BE2C (cell line): ENCODE measurements at regions not wholly inside any gene's neighbourhood (a gene's known extent, or its start where the extent isn't known, plus 50 kb on each side); places are given as distances from the start of the nearest gene placed in this dataset.
"Not testable (repeated sequence)": the region's sequence is repeated elsewhere in the genome, so short reads cannot be mapped to it uniquely, and the experiment has no call there.

Experiments
- DNase-seq: peaks from one replicate; pipeline ENCODE4 v3.0.0-alpha.2; 2020
- H3K27me3 ChIP-seq: fragments of 250-450 bp; sonication (Bioruptor Pico); 2 replicates; pipeline ENCODE4 v1.5.1; 2020; ENCODE audit warnings: mild to moderate bottlenecking
- H3K36me3 ChIP-seq: fragments of 250-450 bp; sonication (Bioruptor Pico); 2 replicates; pipeline ENCODE4 v1.5.1; 2020; ENCODE audit warnings: mild to moderate bottlenecking
- H3K4me1 ChIP-seq: fragments of 250-450 bp; sonication (Bioruptor Pico); 2 replicates; pipeline ENCODE4 v1.5.1; 2020
- H3K4me3 ChIP-seq: 2 replicates; pipeline ENCODE4 v1.5.1; 2011; ENCODE audit warnings: low read depth, low read length
- H3K9me3 ChIP-seq: fragments of 250-450 bp; sonication (Bioruptor Pico); 2 replicates; pipeline ENCODE4 v1.5.1; 2020
- TF ChIP-seq, protein P1 (sequence below): IDR thresholded peaks from 2 replicates; pipeline ENCODE4 v1.5.1; 2012; ENCODE audit warnings: mild to moderate bottlenecking, low read depth, low read length

DNA sequence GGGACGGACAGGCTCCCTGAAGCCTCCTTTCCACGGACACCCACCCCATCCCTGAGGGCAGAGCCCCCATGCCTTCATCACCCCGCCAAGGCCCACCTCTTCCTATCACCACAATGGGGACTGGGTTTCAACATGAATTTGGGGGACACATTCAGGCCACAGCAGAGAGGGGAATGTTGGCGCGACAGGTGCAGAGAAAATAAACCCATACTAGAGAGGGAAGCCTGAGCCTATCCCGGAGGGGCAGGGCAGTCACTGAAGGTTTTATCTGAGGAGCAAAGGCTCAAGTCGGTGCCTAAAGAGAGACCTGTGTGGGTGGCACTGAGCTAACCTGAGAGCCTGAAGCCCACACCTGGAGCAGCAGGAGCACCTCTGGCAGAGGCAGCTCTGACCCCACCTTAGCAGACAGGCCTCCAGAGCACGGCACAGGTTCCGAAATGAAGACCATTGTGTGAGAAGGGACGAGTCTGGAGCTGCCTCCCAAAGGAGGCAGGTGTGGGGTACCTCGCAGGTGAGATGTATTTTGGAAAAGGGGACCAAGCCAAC is 180.6 kb upstream of the PDE10A start:
- no peaks in the 10 kb centered on the region for H3K27me3 ChIP-seq
- no peak for DNase-seq
- H3K4me1 ChIP-seq: no peaks in the 10 kb centered on the region
- H3K36me3 ChIP-seq: no peaks in the 10 kb centered on the region
- TF ChIP-seq, protein P1, sequence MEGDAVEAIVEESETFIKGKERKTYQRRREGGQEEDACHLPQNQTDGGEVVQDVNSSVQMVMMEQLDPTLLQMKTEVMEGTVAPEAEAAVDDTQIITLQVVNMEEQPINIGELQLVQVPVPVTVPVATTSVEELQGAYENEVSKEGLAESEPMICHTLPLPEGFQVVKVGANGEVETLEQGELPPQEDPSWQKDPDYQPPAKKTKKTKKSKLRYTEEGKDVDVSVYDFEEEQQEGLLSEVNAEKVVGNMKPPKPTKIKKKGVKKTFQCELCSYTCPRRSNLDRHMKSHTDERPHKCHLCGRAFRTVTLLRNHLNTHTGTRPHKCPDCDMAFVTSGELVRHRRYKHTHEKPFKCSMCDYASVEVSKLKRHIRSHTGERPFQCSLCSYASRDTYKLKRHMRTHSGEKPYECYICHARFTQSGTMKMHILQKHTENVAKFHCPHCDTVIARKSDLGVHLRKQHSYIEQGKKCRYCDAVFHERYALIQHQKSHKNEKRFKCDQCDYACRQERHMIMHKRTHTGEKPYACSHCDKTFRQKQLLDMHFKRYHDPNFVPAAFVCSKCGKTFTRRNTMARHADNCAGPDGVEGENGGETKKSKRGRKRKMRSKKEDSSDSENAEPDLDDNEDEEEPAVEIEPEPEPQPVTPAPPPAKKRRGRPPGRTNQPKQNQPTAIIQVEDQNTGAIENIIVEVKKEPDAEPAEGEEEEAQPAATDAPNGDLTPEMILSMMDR: no peak
- H3K9me3 ChIP-seq: no peaks in the 10 kb centered on the region
- H3K4me3 ChIP-seq: no peak overlapping the region

- no peaks in the 10 kb centered on the region for H3K9me3 ChIP-seq
- no peaks in the 10 kb centered on the region for H3K27me3 ChIP-seq
- DNase-seq: no peak
- no peak overlapping the region for H3K4me3 ChIP-seq
- no peaks in the 10 kb centered on the region for H3K4me1 ChIP-seq
- TF ChIP-seq, protein P1: no peak
- H3K36me3 ChIP-seq: no peaks in the 10 kb centered on the region
Measured at GRCh38 chr6:165843121-165843520, 180.1 kb upstream of the PDE10A start.

DNA sequence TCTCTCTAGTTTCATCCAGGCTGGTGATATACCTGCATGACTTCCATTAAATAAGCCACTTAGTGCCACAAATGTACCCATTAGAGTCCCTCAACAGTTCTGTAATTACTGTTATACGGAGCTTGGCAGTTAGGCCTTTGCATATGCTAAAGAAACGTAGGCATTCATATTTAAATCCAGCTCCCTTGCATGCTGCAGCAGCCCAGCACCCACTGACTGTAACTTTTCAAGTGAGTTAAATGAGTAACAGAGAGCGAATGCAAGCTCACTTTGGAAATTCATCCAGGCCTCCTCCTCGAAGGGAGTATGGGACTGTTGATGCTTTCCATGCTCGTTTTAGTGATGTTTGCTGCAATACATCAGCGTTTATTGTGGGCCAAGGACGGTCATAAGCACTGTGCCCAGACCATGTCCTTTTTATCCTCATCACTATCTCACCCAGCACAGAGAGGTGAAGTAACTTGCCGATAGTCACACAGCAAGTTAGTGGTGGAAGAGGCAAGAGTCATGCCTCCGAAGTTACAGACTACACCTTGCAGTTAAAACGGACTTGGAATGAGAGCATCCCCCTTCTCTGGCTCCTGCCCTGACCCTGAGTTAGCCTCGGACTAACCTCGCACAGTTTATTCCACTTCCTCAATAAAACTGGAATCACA is 179.4 kb upstream of the PDE10A start:
- Histone ChIP-seq H3K36me3 (no peaks in the 10 kb centered on the region), H3K9me3 (no peaks in the 10 kb centered on the region), H3K4me3 (no peak overlapping the region), H3K4me1 (no peaks in the 10 kb centered on the region), H3K27me3 (no peaks in the 10 kb centered on the region)
- TF ChIP-seq, protein P1: no peak
- DNase-seq: no peak

- no peak for DNase-seq
- no peaks in the 10 kb centered on the region for H3K27me3 ChIP-seq
Measured at GRCh38 chr6:165841153-165841558, 178.1 kb upstream of the PDE10A start.

DNA sequence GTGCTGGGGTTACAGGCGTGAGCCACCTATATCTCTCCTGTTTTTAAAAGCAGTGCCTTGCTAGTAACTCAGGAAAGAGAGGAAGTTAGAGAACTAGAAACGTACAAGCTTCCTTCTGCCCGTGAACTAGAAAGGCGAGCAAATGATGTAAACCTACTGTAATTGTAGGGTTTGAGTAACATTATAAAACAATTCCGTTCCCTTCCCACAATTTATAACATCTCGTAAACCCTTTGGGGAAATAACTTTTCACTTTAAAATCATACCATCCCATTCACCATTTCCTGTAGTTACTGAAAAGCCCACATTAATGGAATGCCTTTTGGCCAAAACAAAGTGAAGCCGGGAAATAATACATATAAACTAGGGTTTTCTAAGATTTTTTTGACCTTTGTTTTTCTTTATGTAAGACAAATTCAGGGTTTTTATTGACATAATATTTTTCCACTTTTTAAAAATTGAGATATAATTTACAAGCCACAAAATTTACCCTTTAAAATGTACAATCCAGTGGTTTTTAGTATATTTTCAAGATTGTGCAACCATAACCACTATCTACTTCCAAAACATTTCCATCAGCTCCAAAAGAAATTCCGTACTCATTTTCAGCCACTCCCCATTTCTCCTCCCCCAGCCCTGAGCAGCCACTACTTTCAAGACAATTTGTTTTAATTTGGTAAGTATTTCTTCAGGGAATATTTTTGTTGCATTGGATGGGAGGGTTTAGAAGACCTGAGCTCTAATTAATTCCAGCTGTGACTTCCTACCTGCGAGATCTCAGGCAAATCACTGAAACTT is 175.1 kb upstream of the PDE10A start:
- no peak for DNase-seq
- Histone ChIP-seq H3K9me3 (no peaks in the 10 kb centered on the region), H3K4me3 (no peak overlapping the region), H3K27me3 (no peaks in the 10 kb centered on the region), H3K4me1 (no peaks in the 10 kb centered on the region), H3K36me3 (no peaks in the 10 kb centered on the region)
- TF ChIP-seq, protein P1: no peak

More at GRCh38 chr6:165841153-165841558, 178.1 kb upstream of the PDE10A start:
- TF ChIP-seq, protein P1: no peak
- Histone ChIP-seq H3K36me3 (no peaks in the 10 kb centered on the region), H3K4me3 (no peak overlapping the region), H3K4me1 (no peaks in the 10 kb centered on the region), H3K9me3 (no peaks in the 10 kb centered on the region)

GRCh38 chr6:165836648-165837047 is 173.6 kb upstream of the PDE10A start:
- H3K27me3 ChIP-seq, H3K36me3 ChIP-seq, DNase-seq, H3K4me3 ChIP-seq, H3K9me3 ChIP-seq, H3K4me1 ChIP-seq: not testable (repeated sequence)
